22Rv1 (cell line): ENCODE measurements at regions not wholly inside any gene's neighbourhood (a gene's known extent, or its start where the extent isn't known, plus 50 kb on each side); places are given as distances from the start of the nearest gene placed in this dataset.

ENCODE experiments used
- H3K27ac ChIP-seq: fragments of 450-650 bp; 2 replicates; pipeline ENCODE4 v1.5.1; 2017
- ZFX ChIP-seq: fragments of 450-650 bp; IDR thresholded peaks from 2 replicates; pipeline ENCODE4 v1.6.1; 2017; ENCODE audit warnings: antibody characterized with exemption, borderline replicate concordance
- TF ChIP-seq, protein P1 (sequence below): fragments of 450-650 bp; IDR thresholded peaks from 2 replicates; pipeline ENCODE4 v1.5.1; 2017; ENCODE audit warnings: mild to moderate bottlenecking

DNA sequence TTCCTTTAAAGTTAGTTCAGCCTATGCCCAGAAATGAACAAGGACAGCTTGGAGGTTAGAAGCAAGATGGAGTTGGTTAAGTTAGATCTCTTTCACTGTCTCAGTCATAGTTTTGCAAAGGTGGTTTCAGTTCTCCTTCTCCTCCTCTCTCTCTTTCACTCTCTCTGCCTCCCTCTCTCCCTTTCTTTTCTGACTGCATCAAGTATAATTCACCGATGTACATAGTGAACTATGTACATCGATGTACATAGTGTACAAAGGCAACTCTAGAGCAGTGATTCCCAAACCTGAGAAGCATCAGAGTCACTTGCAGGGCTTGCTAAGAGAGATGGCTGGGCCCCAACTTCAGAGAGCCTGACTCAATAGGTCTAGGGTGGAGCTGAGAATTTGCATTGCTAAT is 1259.7 kb downstream of the TYW1 start:
- TF ChIP-seq, protein P1, sequence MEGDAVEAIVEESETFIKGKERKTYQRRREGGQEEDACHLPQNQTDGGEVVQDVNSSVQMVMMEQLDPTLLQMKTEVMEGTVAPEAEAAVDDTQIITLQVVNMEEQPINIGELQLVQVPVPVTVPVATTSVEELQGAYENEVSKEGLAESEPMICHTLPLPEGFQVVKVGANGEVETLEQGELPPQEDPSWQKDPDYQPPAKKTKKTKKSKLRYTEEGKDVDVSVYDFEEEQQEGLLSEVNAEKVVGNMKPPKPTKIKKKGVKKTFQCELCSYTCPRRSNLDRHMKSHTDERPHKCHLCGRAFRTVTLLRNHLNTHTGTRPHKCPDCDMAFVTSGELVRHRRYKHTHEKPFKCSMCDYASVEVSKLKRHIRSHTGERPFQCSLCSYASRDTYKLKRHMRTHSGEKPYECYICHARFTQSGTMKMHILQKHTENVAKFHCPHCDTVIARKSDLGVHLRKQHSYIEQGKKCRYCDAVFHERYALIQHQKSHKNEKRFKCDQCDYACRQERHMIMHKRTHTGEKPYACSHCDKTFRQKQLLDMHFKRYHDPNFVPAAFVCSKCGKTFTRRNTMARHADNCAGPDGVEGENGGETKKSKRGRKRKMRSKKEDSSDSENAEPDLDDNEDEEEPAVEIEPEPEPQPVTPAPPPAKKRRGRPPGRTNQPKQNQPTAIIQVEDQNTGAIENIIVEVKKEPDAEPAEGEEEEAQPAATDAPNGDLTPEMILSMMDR, result no peak
- no peak for TF ChIP-seq ZFX
- H3K27ac ChIP-seq, result no peak overlapping the region

DNA sequence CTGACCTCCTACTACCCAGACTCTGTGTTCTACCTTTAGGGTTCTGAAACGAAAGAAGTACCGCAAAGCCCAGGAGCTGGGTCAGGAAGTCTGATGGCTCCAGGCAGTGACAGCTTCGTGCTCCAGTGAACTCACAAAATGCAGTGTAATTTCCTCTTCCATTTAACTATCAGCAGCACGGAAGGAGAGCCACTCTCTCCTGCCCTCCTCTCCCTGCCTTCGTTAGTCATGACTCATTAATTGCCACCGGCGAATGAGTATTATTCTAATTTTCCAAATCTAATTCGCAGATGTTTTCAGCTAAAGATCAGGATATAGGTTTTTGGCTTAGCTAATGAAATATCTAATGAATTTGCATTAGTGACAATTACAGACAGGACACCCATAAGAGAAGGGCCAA is 1262.0 kb downstream of the TYW1 start:
- no peak for TF ChIP-seq ZFX
- TF ChIP-seq, protein P1, result no peak
- H3K27ac ChIP-seq, result no peak overlapping the region

DNA sequence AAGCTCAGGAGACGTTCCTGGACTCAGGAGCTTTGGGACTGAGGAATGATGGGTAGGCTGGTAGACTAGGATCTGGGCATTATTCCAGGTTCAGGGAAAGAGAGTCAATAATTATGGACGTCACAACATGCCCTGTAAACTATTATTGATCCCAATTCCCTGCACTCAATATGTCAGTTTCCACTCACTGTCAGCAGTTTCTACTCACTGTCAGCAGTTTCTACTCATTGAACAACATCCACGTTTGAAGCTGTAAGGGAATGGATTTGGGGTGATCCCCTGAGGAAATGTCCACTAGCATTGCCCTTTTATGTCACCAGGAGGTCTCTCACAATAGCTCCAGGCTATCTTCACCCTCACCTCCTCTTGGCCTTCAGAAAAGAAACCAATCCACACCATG is 1268.6 kb downstream of the TYW1 start:
- TF ChIP-seq ZFX, result no peak
- no peak overlapping the region for H3K27ac ChIP-seq

DNA sequence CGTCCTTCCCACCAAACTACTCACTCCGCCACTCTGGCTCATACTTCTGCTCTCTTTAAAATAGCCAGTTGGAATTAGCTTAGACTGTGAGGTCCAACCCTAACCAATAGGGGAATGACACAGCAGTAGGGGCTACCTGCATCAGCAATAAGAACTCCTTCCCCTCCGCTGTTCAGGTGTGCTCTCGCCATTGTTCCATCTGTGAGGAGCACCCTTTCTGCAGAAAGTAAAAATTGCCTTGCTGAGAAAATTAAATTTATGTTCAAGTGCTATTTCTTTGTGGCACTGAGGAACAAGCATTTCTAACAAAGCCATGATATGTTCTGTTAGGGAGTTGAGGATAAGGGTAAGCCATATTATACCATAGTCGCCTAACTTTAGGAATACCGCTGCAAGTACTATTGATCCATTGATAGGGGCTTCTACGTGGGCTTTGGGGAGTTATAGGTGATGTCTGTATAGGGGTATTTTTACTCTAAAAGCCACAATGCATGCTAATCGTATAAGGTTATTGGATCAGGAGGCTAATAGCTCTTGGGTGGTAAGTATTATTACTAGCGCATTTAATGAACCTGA is 1269.5 kb downstream of the TYW1 start:
- TF ChIP-seq, protein P1, result no peak
- TF ChIP-seq ZFX, result no peak

DNA sequence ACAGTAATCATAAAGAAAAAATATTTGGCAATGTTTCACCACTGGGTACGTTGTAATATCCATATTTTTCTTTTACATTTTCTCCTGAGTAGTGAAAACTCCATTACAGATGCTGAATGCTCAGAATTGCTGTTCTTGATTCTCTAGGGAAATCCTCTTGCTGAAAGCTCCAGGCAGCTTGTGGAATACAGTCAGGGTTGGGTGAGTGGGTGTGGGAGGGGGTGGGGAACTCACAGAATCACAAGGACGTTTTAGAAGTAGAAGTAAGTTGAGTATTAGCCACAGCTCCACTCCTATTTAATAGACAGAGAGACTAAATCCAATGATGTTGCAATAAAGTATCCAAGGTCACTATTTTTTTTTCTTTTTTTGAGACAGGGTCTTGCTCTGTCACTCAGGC is 1270.9 kb downstream of the TYW1 start:
- TF ChIP-seq ZFX, result no peak
- TF ChIP-seq, protein P1, result no peak
- no peak overlapping the region for H3K27ac ChIP-seq

More for the DNA sequence above, 1269.5 kb downstream of the TYW1 start:
- H3K27ac ChIP-seq, result no peak overlapping the region

DNA sequence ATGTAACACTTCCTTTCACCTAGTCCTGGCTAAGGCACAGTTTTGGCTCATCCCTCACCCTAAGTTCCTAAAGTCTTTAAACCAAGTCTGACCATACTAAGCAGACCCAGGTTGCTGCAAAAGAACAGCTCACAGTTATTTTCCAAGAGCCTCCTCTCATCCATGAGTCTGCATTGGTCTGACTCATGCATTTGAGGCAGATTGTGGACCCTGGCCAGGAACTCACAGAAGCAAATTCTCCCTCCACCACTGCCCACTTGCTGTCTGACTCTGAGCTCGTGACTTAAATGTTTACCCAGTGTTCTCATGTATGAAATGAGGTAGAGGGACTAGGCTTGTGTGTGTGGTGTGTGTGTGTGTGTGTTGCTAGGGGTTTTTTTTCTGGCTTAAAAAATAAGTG is 1272.8 kb downstream of the TYW1 start:
- no peak overlapping the region for H3K27ac ChIP-seq
- TF ChIP-seq, protein P1, result no peak
- no peak for TF ChIP-seq ZFX

DNA sequence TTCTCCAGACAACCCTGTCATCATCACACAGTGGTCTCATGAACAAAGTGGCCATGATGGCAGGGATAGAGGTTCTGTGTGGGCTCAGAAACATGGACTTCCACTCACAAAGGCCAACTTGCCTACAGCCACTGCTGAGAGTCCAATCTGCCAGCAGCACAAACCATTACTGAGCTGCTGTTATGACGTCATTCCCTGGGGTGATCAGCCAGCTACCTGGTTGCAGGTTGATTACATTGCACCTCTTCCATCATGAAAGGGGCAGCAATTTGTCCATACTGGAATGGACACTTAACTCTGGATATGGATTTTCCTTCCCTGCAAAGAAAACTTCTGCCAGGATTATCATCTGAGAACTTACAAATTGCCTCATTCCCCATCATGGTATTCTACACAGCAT is 1275.9 kb downstream of the TYW1 start:
- H3K27ac ChIP-seq, result no peak overlapping the region
- TF ChIP-seq ZFX, result no peak
- TF ChIP-seq, protein P1, result no peak

DNA sequence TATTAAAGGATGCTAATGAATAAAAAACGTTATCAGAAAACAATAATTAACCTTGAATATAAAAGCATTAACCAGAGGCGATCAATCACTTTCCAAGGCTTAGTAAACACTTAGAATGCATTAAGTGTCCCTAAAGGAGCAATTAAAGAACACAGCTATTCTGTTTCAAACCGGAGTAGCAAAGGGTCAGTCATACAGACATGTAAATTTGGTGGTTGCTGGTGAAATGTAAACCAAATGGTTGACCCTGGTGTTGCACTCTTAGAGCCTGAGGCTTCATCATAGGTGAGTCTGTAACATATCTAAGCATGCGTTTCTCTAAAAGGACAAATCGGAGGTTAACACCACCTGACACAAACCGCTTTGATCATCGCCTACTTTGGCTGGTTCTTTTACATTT is 1280.1 kb downstream of the TYW1 start:
- no peak overlapping the region for H3K27ac ChIP-seq

More for the DNA sequence above, 1280.1 kb downstream of the TYW1 start:
- no peak for TF ChIP-seq ZFX
- TF ChIP-seq, protein P1, result no peak
